ENCODE measurements at regions not wholly inside any gene's neighbourhood (a gene's known extent, or its start where the extent isn't known, plus 50 kb on each side); places are given as distances from the start of the nearest gene placed in this dataset.

- no peak for DNase-seq
These were observed 213.6 kb downstream of the URI1 start for GRCh38 chr19:30155381-30156200.

- no peak for DNase-seq
These were observed 214.6 kb downstream of the URI1 start for GRCh38 chr19:30156646-30157045.

GRCh38 chr19:30158067-30158892 is 213.9 kb upstream of the ZNF536 start:
- no peak for DNase-seq

- no peak for DNase-seq
These were observed 213.3 kb upstream of the ZNF536 start for GRCh38 chr19:30158893-30159245.

- no peak for DNase-seq
These were observed 212.5 kb upstream of the ZNF536 start for GRCh38 chr19:30159636-30160035.

GRCh38 chr19:30160426-30160825 is 211.8 kb upstream of the ZNF536 start:
- no peak for DNase-seq

GRCh38 chr19:30161021-30161655 is 211.0 kb upstream of the ZNF536 start:
- DNase-seq, result no peak

- DNase-seq, result no peak
These were observed 210.4 kb upstream of the ZNF536 start for GRCh38 chr19:30161770-30162169.

- no peak for DNase-seq
These were observed 209.5 kb upstream of the ZNF536 start for GRCh38 chr19:30162718-30163117.

- no peak for DNase-seq
These were observed 208.5 kb upstream of the ZNF536 start for GRCh38 chr19:30163663-30164062.

GRCh38 chr19:30165228-30165813 is 206.9 kb upstream of the ZNF536 start:
- no peak for DNase-seq

GRCh38 chr19:30167206-30167868 is 204.8 kb upstream of the ZNF536 start:
- no peak for DNase-seq

- DNase-seq, result no peak
These were observed 204.1 kb upstream of the ZNF536 start for GRCh38 chr19:30167976-30168635.

- DNase-seq, result no peak
These were observed 203.4 kb upstream of the ZNF536 start for GRCh38 chr19:30168760-30169159.

GRCh38 chr19:30169196-30169900 is 202.8 kb upstream of the ZNF536 start:
- no peak for DNase-seq

GRCh38 chr19:30170081-30170480 is 202.1 kb upstream of the ZNF536 start:
- no peak for DNase-seq

GRCh38 chr19:30170495-30171137 is 201.6 kb upstream of the ZNF536 start:
- DNase-seq, result no peak

GRCh38 chr19:30171138-30171635 is 201.0 kb upstream of the ZNF536 start:
- DNase-seq, result no peak

GRCh38 chr19:30171795-30172612 is 200.2 kb upstream of the ZNF536 start:
- no peak for DNase-seq

Data from NCI-H1092 (cell line).